CD14-positive monocyte (primary cell): ENCODE measurements at regions not wholly inside any gene's neighbourhood (a gene's known extent, or its start where the extent isn't known, plus 50 kb on each side); places are given as distances from the start of the nearest gene placed in this dataset.

Experiments
- DNase-seq, 3 donors: peaks; one replicate each; pipeline ENCODE4 v3.0.0-alpha.2; 2011 to 2022
- H2AFZ ChIP-seq: 2 replicates; pipeline ENCODE4 v1.6.0; 2012; ENCODE audit warnings: mild to moderate bottlenecking, low read depth, low read length, inconsistent platforms; ENCODE audit not compliant: insufficient read depth, poor library complexity, severe bottlenecking
- H3K27ac ChIP-seq, 2 donors: 1 replicate in 1 of 2; 2 replicates in 1 of 2; pipeline ENCODE4 v1.5.1; 2012 to 2013; ENCODE audit warnings: low read length in 2 of 2, control low read depth in 1 of 2, inconsistent platforms in 1 of 2, low read depth in 1 of 2, mild to moderate bottlenecking in 1 of 2
- H3K27me3 ChIP-seq, 2 donors: one replicate each; pipeline versions ENCODE4 v1.6.0 to v1.6.1; 2011 to 2013; ENCODE audit warnings: low read length in 2 of 2; ENCODE audit not compliant: control insufficient read depth in 2 of 2, insufficient read depth in 2 of 2
- H3K36me3 ChIP-seq, 2 donors: replicated peaks in 1 of 2; 1 replicate in 1 of 2; 2 replicates in 1 of 2; pipeline versions ENCODE4 v1.5.1 to v1.6.1; 2012 to 2013; ENCODE audit warnings: low read length in 2 of 2, control low read depth in 1 of 2, inconsistent platforms in 1 of 2, mild to moderate bottlenecking in 1 of 2; ENCODE audit not compliant: insufficient read depth in 2 of 2, control insufficient read depth in 1 of 2
- H3K4me1 ChIP-seq, 2 donors: 1 replicate in 1 of 2; 2 replicates in 1 of 2; pipeline versions ENCODE4 v1.5.1 to v1.6.1; 2012 to 2013; ENCODE audit warnings: low read length in 2 of 2, control low read depth in 1 of 2, inconsistent platforms in 1 of 2, mild to moderate bottlenecking in 1 of 2, moderate library complexity in 1 of 2; ENCODE audit not compliant: insufficient read depth in 2 of 2, control insufficient read depth in 1 of 2
- H3K4me2 ChIP-seq: replicated peaks from 2 replicates; pipeline ENCODE3; 2012; ENCODE audit warnings: low read length, moderate library complexity, mild to moderate bottlenecking; ENCODE audit not compliant: poor library complexity, severe bottlenecking; ENCODE audit errors: extremely low read depth
- H3K4me3 ChIP-seq, 3 experiments: fragments of 200-600 bp in 1 of 3; sonication (generic) in 1 of 3; replicated peaks in 1 of 3; 1 replicate in 2 of 3; 2 replicates in 1 of 3; pipeline ENCODE4 v1.5.1; 2011 to 2013; ENCODE audit warnings: low read length in 3 of 3, mild to moderate bottlenecking in 3 of 3, control low read depth in 2 of 3, low read depth in 2 of 3, inconsistent platforms in 1 of 3, moderate library complexity in 1 of 3
- H3K79me2 ChIP-seq: 2 replicates; pipeline ENCODE4 v1.6.0; 2012; ENCODE audit warnings: mild to moderate bottlenecking, control low read depth, inconsistent platforms, low read length, moderate library complexity; ENCODE audit not compliant: insufficient read depth
- H3K9ac ChIP-seq: 2 replicates; pipeline ENCODE4 v1.6.0; 2017; ENCODE audit warnings: low read length, mild to moderate bottlenecking; ENCODE audit not compliant: insufficient read depth, poor library complexity, severe bottlenecking
- H3K9me3 ChIP-seq, 2 donors: replicated peaks in 1 of 2; 1 replicate in 1 of 2; 2 replicates in 1 of 2; pipeline versions ENCODE4 v1.5.1 to v1.6.1; 2012 to 2013; ENCODE audit warnings: low read length in 2 of 2, control low read depth in 1 of 2; ENCODE audit not compliant: control insufficient read depth in 1 of 2, insufficient read depth in 1 of 2
- H4K20me1 ChIP-seq: 2 replicates; pipeline ENCODE4 v1.6.0; 2012; ENCODE audit warnings: mild to moderate bottlenecking, low read length, control low read depth, moderate library complexity; ENCODE audit not compliant: insufficient read depth
- H3K27ac Mint-ChIP-seq, 7 donors: one replicate each; pipeline ENCODE4 v1.8.0; 2020; ENCODE audit warnings: mild to moderate bottlenecking in 7 of 7, mixed read lengths in 7 of 7, moderate library complexity in 6 of 7, inconsistent platforms in 2 of 7
- H3K27me3 Mint-ChIP-seq, 3 donors: one replicate each; pipeline ENCODE4 v1.8.0; 2021 to 2022; ENCODE audit warnings: low read depth in 3 of 3, mild to moderate bottlenecking in 3 of 3, mixed read lengths in 3 of 3, moderate library complexity in 3 of 3, inconsistent platforms in 1 of 3
- H3K36me3 Mint-ChIP-seq, 2 donors: one replicate each; pipeline ENCODE4 v1.8.0; 2020; ENCODE audit warnings: mixed read lengths in 2 of 2, inconsistent platforms in 1 of 2, mild to moderate bottlenecking in 1 of 2
- H3K4me1 Mint-ChIP-seq: one replicate; pipeline ENCODE4 v1.8.0; 2020; ENCODE audit warnings: mild to moderate bottlenecking, mixed read lengths
- H3K4me3 Mint-ChIP-seq, 2 donors: one replicate each; pipeline ENCODE4 v1.8.0; 2020; ENCODE audit warnings: mild to moderate bottlenecking in 2 of 2, mixed read lengths in 2 of 2, moderate library complexity in 1 of 2
- H3K9me3 Mint-ChIP-seq, 7 donors: one replicate each; pipeline ENCODE4 v1.8.0; 2020 to 2022; ENCODE audit warnings: mixed read lengths in 7 of 7, mild to moderate bottlenecking in 6 of 7, moderate library complexity in 6 of 7, inconsistent platforms in 2 of 7
- WGBS: methylation state at CpG from one replicate; pipeline ENCODE4 v1.1.5; 2013; ENCODE audit warnings: missing lambda C conversion rate; ENCODE audit not compliant: insufficient coverage; 5-methylcytosine and 5-hydroxymethylcytosine counted together
- intact Hi-C, 2 donors: fragments of 100-400 bp; cut with micrococcal nuclease; formaldehyde crosslinking; loops; one replicate each; pipeline versions ENCODE4 v1.15.0 to v1.15.1; 2023
- TF ChIP-seq, protein P1 (sequence below): fragments of 200-600 bp; IDR thresholded peaks from one replicate; pipeline ENCODE4 v1.8.0; 2022; ENCODE audit warnings: antibody characterized with exemption, mild to moderate bottlenecking

DNA sequence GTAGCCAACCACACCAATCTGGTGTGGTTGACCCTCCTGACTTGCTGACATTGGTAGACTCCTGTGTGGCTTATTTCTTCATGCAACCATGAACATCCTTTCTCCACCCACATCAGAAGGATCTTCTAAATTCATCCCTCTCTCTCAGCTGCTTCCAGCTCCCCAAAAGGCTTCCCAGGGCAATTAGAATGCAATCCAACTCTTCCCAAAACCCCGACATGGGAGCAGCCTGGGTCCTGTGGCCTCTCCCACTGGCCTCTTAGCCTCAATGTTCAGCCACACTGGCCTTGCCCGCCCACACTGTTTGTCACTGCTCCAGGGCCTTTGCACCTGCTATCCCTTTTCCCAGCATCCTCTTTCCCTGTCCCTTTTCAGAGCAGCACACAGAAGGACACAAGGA lies 199.8 kb upstream of the SGCG start:
- DNase-seq, result no peak

DNA sequence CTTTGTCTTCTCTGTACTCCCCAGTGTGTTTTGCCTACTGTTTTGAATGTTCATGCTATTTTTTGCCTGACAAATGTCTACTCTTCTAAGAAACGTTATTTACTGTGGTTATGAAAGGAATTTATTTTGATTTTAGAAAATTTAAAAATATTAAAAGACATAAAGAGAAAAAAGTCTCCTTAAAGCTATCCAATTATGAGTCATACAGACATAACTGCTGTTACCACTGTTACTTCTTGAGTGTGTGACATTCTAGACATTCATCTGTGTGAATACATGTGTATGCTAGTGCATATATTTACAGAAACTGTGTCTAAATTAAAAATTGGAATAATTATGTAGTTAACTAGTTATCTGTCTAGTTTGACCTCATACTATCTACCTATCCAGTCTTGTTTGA lies 187.6 kb upstream of the SGCG start:
- Histone ChIP-seq H3K9ac (no peak overlapping the region), H3K27me3 (no peaks in the 10 kb centered on the region), H2AFZ (no peak overlapping the region), H3K27ac (no peak overlapping the region), H3K4me1 (no peaks in the 10 kb centered on the region), H3K36me3 (no peaks in the 10 kb centered on the region), H3K9me3 (peaks cover 0 to 7% of the 10 kb centered on the region in 2 donors), H3K4me2 (no peak overlapping the region), H3K79me2 (no peaks in the 10 kb centered on the region), H4K20me1 (no peaks in the 10 kb centered on the region), H3K4me3 (no peak overlapping the region)
- H3K4me3 Mint-ChIP-seq, result no peak overlapping the region
- no CpG with 5 or more reads among the region's 1 CpG for WGBS
- H3K9me3 Mint-ChIP-seq, result peaks cover 2 to 25% (median 18%) of the 10 kb centered on the region in 7 donors
- no peaks in the 10 kb centered on the region for H3K36me3 Mint-ChIP-seq
- H3K4me1 Mint-ChIP-seq, result no peaks in the 10 kb centered on the region
- no peak overlapping the region for H3K27ac Mint-ChIP-seq
- intact Hi-C loops, result no loop called here
- no peak for DNase-seq
- TF ChIP-seq, protein P1, sequence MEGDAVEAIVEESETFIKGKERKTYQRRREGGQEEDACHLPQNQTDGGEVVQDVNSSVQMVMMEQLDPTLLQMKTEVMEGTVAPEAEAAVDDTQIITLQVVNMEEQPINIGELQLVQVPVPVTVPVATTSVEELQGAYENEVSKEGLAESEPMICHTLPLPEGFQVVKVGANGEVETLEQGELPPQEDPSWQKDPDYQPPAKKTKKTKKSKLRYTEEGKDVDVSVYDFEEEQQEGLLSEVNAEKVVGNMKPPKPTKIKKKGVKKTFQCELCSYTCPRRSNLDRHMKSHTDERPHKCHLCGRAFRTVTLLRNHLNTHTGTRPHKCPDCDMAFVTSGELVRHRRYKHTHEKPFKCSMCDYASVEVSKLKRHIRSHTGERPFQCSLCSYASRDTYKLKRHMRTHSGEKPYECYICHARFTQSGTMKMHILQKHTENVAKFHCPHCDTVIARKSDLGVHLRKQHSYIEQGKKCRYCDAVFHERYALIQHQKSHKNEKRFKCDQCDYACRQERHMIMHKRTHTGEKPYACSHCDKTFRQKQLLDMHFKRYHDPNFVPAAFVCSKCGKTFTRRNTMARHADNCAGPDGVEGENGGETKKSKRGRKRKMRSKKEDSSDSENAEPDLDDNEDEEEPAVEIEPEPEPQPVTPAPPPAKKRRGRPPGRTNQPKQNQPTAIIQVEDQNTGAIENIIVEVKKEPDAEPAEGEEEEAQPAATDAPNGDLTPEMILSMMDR, result no peak
- peaks cover 0 to 1% (median 0%) of the 10 kb centered on the region in 3 donors for H3K27me3 Mint-ChIP-seq

More for the DNA sequence above, 199.8 kb upstream of the SGCG start:
- Histone ChIP-seq H3K4me2 (no peak overlapping the region), H3K9ac (no peak overlapping the region), H3K4me1 (no peaks in the 10 kb centered on the region), H3K4me3 (no peak overlapping the region), H3K27ac (no peak overlapping the region), H4K20me1 (no peaks in the 10 kb centered on the region), H3K79me2 (no peaks in the 10 kb centered on the region), H3K9me3 (peaks cover 34 to 43% of the 10 kb centered on the region in 2 donors), H2AFZ (no peak overlapping the region), H3K36me3 (no peaks in the 10 kb centered on the region), H3K27me3 (no peaks in the 10 kb centered on the region)
- TF ChIP-seq, protein P1, result no peak
- no CpG with 5 or more reads among the region's 2 CpGs for WGBS
- H3K36me3 Mint-ChIP-seq, result no peaks in the 10 kb centered on the region
- no peak overlapping the region for H3K4me3 Mint-ChIP-seq
- H3K4me1 Mint-ChIP-seq, result no peaks in the 10 kb centered on the region
- intact Hi-C loops, result no loop called here
- H3K27ac Mint-ChIP-seq, result no peak overlapping the region
- peaks cover 0 to 5% (median 0%) of the 10 kb centered on the region in 3 donors for H3K27me3 Mint-ChIP-seq
- peaks cover 20 to 39% (median 31%) of the 10 kb centered on the region in 7 donors for H3K9me3 Mint-ChIP-seq
